GM21619 (cell line): ENCODE measurements at regions not wholly inside any gene's neighbourhood (a gene's known extent, or its start where the extent isn't known, plus 50 kb on each side); places are given as distances from the start of the nearest gene placed in this dataset.
A peak's percentile ranks its signal among the peaks of the same experiment; 100 is the strongest.

Source experiments
- ATAC-seq: cut with Tn5 transposase; IDR thresholded peaks from one replicate; pipeline ENCODE4 v1.9.1; 2021; ENCODE audit not compliant: unreplicated experiment

- no peak for ATAC-seq
Observed at GRCh38 chr5:136701191-136701590, 335.8 kb upstream of the TRPC7 start.

- ATAC-seq: no peak
Observed at GRCh38 chr5:136699651-136700050, 334.3 kb upstream of the TRPC7 start.

- ATAC-seq: no peak
Observed at GRCh38 chr5:136698970-136699369, 333.6 kb upstream of the TRPC7 start.

- ATAC-seq: no peak
Observed at GRCh38 chr5:136694258-136694657, 328.9 kb upstream of the TRPC7 start.

GRCh38 chr5:136689552-136689951 is 324.2 kb upstream of the TRPC7 start:
- ATAC-seq: no peak

- ATAC-seq: no peak
Observed at GRCh38 chr5:136686192-136686872, 321.0 kb upstream of the TRPC7 start.

- ATAC-seq: no peak
Observed at GRCh38 chr5:136682986-136683385, 317.6 kb upstream of the TRPC7 start.

- no peak for ATAC-seq
Observed at GRCh38 chr5:136679233-136679632, 313.9 kb upstream of the TRPC7 start.

- ATAC-seq: no peak
Observed at GRCh38 chr5:136677217-136677616, 311.9 kb upstream of the TRPC7 start.

- ATAC-seq: no peak
Observed at GRCh38 chr5:136676685-136677084, 311.3 kb upstream of the TRPC7 start.

GRCh38 chr5:136675769-136676168 is 310.4 kb upstream of the TRPC7 start:
- no peak for ATAC-seq

- no peak for ATAC-seq
Observed at GRCh38 chr5:136674178-136674577, 308.8 kb upstream of the TRPC7 start.

- no peak for ATAC-seq
Observed at GRCh38 chr5:136667789-136668188, 302.4 kb upstream of the TRPC7 start.

- peak; percentile 78 for ATAC-seq
Observed at GRCh38 chr5:136666970-136667620, 301.8 kb upstream of the TRPC7 start.

GRCh38 chr5:136665331-136665730 is 300.0 kb upstream of the TRPC7 start:
- ATAC-seq: no peak

- no peak for ATAC-seq
Observed at GRCh38 chr5:136661026-136661425, 295.7 kb upstream of the TRPC7 start.

- ATAC-seq: no peak
Observed at GRCh38 chr5:136656811-136657210, 291.5 kb upstream of the TRPC7 start.

GRCh38 chr5:136655468-136655867 is 290.1 kb upstream of the TRPC7 start:
- ATAC-seq: no peak

- ATAC-seq: no peak
Observed at GRCh38 chr5:136646915-136647314, 281.6 kb upstream of the TRPC7 start.

- ATAC-seq: no peak
Observed at GRCh38 chr5:136642976-136643375, 277.6 kb upstream of the TRPC7 start.

- ATAC-seq: no peak
Observed at GRCh38 chr5:136639616-136640015, 274.3 kb upstream of the TRPC7 start.

GRCh38 chr5:136638084-136638483 is 272.7 kb upstream of the TRPC7 start:
- ATAC-seq: no peak

GRCh38 chr5:136636001-136636400 is 270.7 kb upstream of the TRPC7 start:
- no peak for ATAC-seq
